Bronchial epithelial cell (primary cell): ENCODE measurements at regions not wholly inside any gene's neighbourhood (a gene's known extent, or its start where the extent isn't known, plus 50 kb on each side); places are given as distances from the start of the nearest gene placed in this dataset.
"Not testable (repeated sequence)": the region's sequence is repeated elsewhere in the genome, so short reads cannot be mapped to it uniquely, and the experiment has no call there.

Experiments
- DNase-seq: peaks from one replicate; pipeline ENCODE4 v3.0.0-alpha.2; 2010; ENCODE audit warnings: low read depth
- FAIRE-seq: peaks from 2 replicates; lab custom pipeline; 2011; peaks lifted over from hg19 to GRCh38; lab: Jason Lieb, UNC
- H3K27me3 ChIP-seq: 2 replicates; pipeline ENCODE4 v1.5.1; 2011; ENCODE audit warnings: low read length; ENCODE audit not compliant: control insufficient read depth, insufficient read depth
- H3K36me3 ChIP-seq: 2 replicates; pipeline ENCODE4 v1.5.1; 2011; ENCODE audit warnings: low read length; ENCODE audit not compliant: control insufficient read depth, insufficient read depth
- H3K4me3 ChIP-seq: 2 replicates; pipeline ENCODE4 v1.5.1; 2011; ENCODE audit warnings: mild to moderate bottlenecking, low read depth, low read length, control low read depth
- CTCF ChIP-seq: IDR thresholded peaks from 2 replicates; pipeline ENCODE4 v1.5.1; 2011; ENCODE audit warnings: mild to moderate bottlenecking, moderate library complexity, low read length, control low read depth, inconsistent platforms; ENCODE audit not compliant: insufficient read depth, severe bottlenecking

GRCh38 chr17:31724026-31724425 is 135.0 kb downstream of the COPRS start:
- DNase-seq (no peak), FAIRE-seq (no peak)
- TF ChIP-seq CTCF = no peak
- H3K4me3 ChIP-seq = no peak overlapping the region
- H3K27me3 ChIP-seq = no peaks in the 10 kb centered on the region
- no peaks in the 10 kb centered on the region for H3K36me3 ChIP-seq

GRCh38 chr17:31722251-31723056 is 136.6 kb downstream of the COPRS start:
- DNase-seq = no peak
- Histone ChIP-seq H3K36me3 (no peaks in the 10 kb centered on the region), H3K4me3 (no peak overlapping the region), H3K27me3 (no peaks in the 10 kb centered on the region)
- FAIRE-seq = no peak
- no peak for TF ChIP-seq CTCF

GRCh38 chr17:31721291-31722025 is 137.6 kb downstream of the COPRS start:
- FAIRE-seq = no peak
- Histone ChIP-seq H3K4me3 (no peak overlapping the region), H3K36me3 (no peaks in the 10 kb centered on the region), H3K27me3 (no peaks in the 10 kb centered on the region)
- TF ChIP-seq CTCF = no peak
- no peak for DNase-seq

GRCh38 chr17:31717251-31717650 is 141.8 kb downstream of the COPRS start:
- not testable (repeated sequence) for DNase-seq, H3K36me3 ChIP-seq, H3K4me3 ChIP-seq, H3K27me3 ChIP-seq, FAIRE-seq

GRCh38 chr17:31715446-31715845 is 143.6 kb downstream of the COPRS start:
- DNase-seq (no peak), FAIRE-seq (no peak)
- Histone ChIP-seq H3K4me3 (no peak overlapping the region), H3K27me3 (no peaks in the 10 kb centered on the region), H3K36me3 (no peaks in the 10 kb centered on the region)
- no peak for TF ChIP-seq CTCF

- TF ChIP-seq CTCF = no peak
- H3K4me3 ChIP-seq = no peak overlapping the region
- no peaks in the 10 kb centered on the region for H3K27me3 ChIP-seq
- DNase-seq (no peak), FAIRE-seq (no peak)
- no peaks in the 10 kb centered on the region for H3K36me3 ChIP-seq
Measured at GRCh38 chr17:31704483-31704882, 154.6 kb downstream of the COPRS start.
